ENCODE measurements at regions not wholly inside any gene's neighbourhood (a gene's known extent, or its start where the extent isn't known, plus 50 kb on each side); places are given as distances from the start of the nearest gene placed in this dataset.
"Not testable (repeated sequence)": the region's sequence is repeated elsewhere in the genome, so short reads cannot be mapped to it uniquely, and the experiment has no call there.

DNA sequence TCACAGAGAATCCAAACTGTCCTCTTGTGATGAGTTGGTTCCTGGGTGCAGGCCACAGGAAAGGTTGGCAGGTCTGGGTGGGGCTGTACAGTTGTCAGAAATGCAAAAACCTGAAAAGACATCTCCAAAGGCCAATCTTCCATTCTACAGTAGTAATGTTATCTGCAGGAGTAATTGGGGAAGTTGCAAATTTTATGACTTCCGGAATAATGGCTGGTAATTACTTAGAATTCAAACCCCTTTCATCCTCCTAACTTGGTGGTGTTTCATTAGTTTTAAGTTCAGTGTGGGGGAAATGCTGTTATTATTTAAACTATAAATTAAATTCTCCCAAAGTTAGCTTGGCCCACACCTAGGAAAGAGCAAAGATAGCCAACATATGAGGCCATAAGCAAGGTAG, 64.7 kb upstream of the FAT3 start:
- DNase-seq = no peak
- TF ChIP-seq CTCF (IDR thresholded peaks at IDR 0.05) = no peak
- TF ChIP-seq POLR2A (IDR thresholded peaks at IDR 0.05) = no peak
- TF ChIP-seq EP300 (IDR thresholded peaks at IDR 0.05) = no peak

DNA sequence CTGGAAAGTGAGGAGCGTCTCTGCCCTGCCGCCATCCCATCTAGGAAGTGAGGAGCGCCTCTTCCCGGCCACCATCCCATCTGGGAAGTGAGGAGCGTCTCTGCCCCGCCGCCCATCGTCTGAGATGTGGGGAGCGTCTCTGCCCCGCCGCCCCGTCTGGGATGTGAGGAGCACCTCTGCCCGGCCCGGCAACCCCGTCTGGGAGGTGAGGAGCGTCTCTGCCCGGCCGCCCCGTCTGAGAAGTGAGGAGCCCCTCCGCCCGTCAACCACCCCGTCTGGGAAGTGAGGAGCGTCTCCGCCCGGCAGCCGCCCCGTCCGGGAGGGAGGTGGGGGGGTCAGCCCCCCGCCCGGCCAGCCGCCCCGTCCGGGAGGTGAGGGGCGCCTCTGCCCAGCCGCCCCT, 67.2 kb upstream of the FAT3 start:
- H3K4me3 ChIP-seq; intact Hi-C loops (cut with DNase I); H3K4me1 ChIP-seq (ENCODE audit: insufficient read depth); H3K27ac ChIP-seq; H3K9me3 ChIP-seq; DNase-seq; H3K36me3 ChIP-seq; H3K27me3 ChIP-seq: not testable (repeated sequence)
- 91 to 93% (median 92%) methylated on average over 13 to 31 of the region's 35 CpGs for WGBS, 3 donors

More for the DNA sequence above, 64.7 kb upstream of the FAT3 start:
- H3K4me1 ChIP-seq (ENCODE audit: insufficient read depth) = no peaks in the 10 kb centered on the region
- H3K36me3 ChIP-seq = no peaks in the 10 kb centered on the region
- H3K4me3 ChIP-seq = no peak overlapping the region
- no peak overlapping the region for H3K27ac ChIP-seq
- intact Hi-C loops (cut with DNase I) = no loop called here
- 79 to 91% (median 88%) methylated on average over 1 of the region's 1 CpG for WGBS, 3 donors
- no peaks in the 10 kb centered on the region for H3K9me3 ChIP-seq
- H3K27me3 ChIP-seq = no peaks in the 10 kb centered on the region

- no peak for TF ChIP-seq CTCF (IDR thresholded peaks at IDR 0.05)
- no peak for TF ChIP-seq POLR2A (IDR thresholded peaks at IDR 0.05)
- intact Hi-C loops (cut with DNase I) = no loop called here
- 65 to 74% (median 68%) methylated on average over 4 of the region's 4 CpGs for WGBS, 3 donors
These were observed 70.0 kb upstream of the FAT3 start for GRCh38 chr11:92154611-92155010.

DNA sequence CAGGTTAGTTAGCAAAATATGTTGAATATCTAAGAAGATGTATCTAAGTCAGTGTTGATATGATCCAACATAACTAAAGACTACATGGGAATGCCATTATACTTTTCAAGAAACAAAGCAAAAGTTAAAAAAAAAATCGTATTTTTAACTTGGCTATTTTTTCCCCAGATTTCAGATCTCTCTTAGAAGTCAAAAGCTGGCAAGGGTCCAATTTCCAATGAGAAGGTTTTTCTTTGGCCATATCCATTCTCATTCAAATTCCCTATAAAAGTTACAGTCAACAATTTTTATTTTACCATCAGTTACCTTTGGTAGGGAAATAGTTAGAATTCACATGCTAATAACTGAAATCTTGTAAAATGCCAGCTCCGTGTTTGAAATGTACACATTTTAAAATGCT, 70.5 kb upstream of the FAT3 start:
- 56 to 61% (median 58%) methylated on average over 2 of the region's 2 CpGs for WGBS, 3 donors
- intact Hi-C loops (cut with DNase I) = no loop called here
- Histone ChIP-seq H3K27ac (no peak overlapping the region), H3K4me1 (ENCODE audit: insufficient read depth) (no peaks in the 10 kb centered on the region), H3K27me3 (no peaks in the 10 kb centered on the region), H3K4me3 (no peak overlapping the region), H3K36me3 (no peaks in the 10 kb centered on the region), H3K9me3 (no peaks in the 10 kb centered on the region)
- TF ChIP-seq CTCF (IDR thresholded peaks at IDR 0.05) = no peak
- no peak for TF ChIP-seq EP300 (IDR thresholded peaks at IDR 0.05)
- TF ChIP-seq POLR2A (IDR thresholded peaks at IDR 0.05) = no peak
- DNase-seq = no peak

More at GRCh38 chr11:92154611-92155010, 70.0 kb upstream of the FAT3 start:
- Histone ChIP-seq H3K4me1 (ENCODE audit: insufficient read depth) (no peaks in the 10 kb centered on the region), H3K9me3 (no peaks in the 10 kb centered on the region), H3K4me3 (no peak overlapping the region), H3K36me3 (no peaks in the 10 kb centered on the region), H3K27ac (no peak overlapping the region), H3K27me3 (no peaks in the 10 kb centered on the region)
- no peak for DNase-seq

GRCh38 chr11:92153542-92153941, 71.1 kb upstream of the FAT3 start:
- WGBS, 3 donors = 87 to 95% (median 87%) methylated on average over 2 of the region's 2 CpGs
- H3K36me3 ChIP-seq = no peaks in the 10 kb centered on the region

More at GRCh38 chr11:92153542-92153941, 71.1 kb upstream of the FAT3 start:
- no peak overlapping the region for H3K4me3 ChIP-seq
- TF ChIP-seq POLR2A (IDR thresholded peaks at IDR 0.05) = no peak
- no peak for TF ChIP-seq EP300 (IDR thresholded peaks at IDR 0.05)
- no peak for TF ChIP-seq CTCF (IDR thresholded peaks at IDR 0.05)
- no peak for DNase-seq
- H3K27ac ChIP-seq = no peak overlapping the region
- no peaks in the 10 kb centered on the region for H3K4me1 ChIP-seq (ENCODE audit: insufficient read depth)
- no peaks in the 10 kb centered on the region for H3K27me3 ChIP-seq
- intact Hi-C loops (cut with DNase I) = no loop called here
- H3K9me3 ChIP-seq = no peaks in the 10 kb centered on the region

Data from ovary (tissue), 7 donors.